HepG2 (cell line): ENCODE measurements at regions not wholly inside any gene's neighbourhood (a gene's known extent, or its start where the extent isn't known, plus 50 kb on each side); places are given as distances from the start of the nearest gene placed in this dataset.

ENCODE experiments used
- ATAC-seq: fragments of 200-7000 bp; cut with Tn5 transposase; 3 replicates; pipeline ENCODE4 v1.9.1; 2020; ENCODE audit warnings: mild to moderate bottlenecking, moderate library complexity
- BruUV-seq: library from RNA; stranded (reverse); fragments of 400-500 nt; replicated peaks from 2 replicates; lab custom pipeline; 2021; lab: Mats Ljungman, UMichigan
- CTCF ChIA-PET: fragments of 300-600 bp; formaldehyde crosslinking; extraction: SDS; loops from one replicate; lab custom pipeline; 2021; ENCODE audit warnings: low total read pairs, inconsistent platforms, low intra/inter-chr PET ratio; lab: Yijun Ruan, JAX
- POLR2A ChIA-PET: fragments of 350-600 bp; sonication (Branson Sonifier 250); formaldehyde crosslinking; loops from one replicate; lab custom pipeline; 2020; ENCODE audit warnings: antibody characterized with exemption, inconsistent platforms; lab: Yijun Ruan, JAX
- DNase-seq: peaks from one replicate; pipeline ENCODE4 v3.0.0-alpha.2; 2015; ENCODE audit warnings: low spot score
- FAIRE-seq: peaks from 3 replicates; lab custom pipeline; 2011; peaks lifted over from hg19 to GRCh38; lab: Jason Lieb, UNC
- H2AFZ ChIP-seq: one replicate; pipeline ENCODE4 v1.6.1; 2011; ENCODE audit warnings: low read length, inconsistent platforms
- H3K27ac ChIP-seq: fragments of 300-600 bp; 3 replicates; pipeline ENCODE4 v1.8.0; 2011; ENCODE audit warnings: mixed run types, mild to moderate bottlenecking, mixed read lengths, low read length, inconsistent platforms; ENCODE audit not compliant: insufficient read depth; ENCODE audit errors: extremely low read length
- H3K27me3 ChIP-seq, 2 experiments: fragments of 200-600 bp in 1 of 2; 2 replicates in 1 of 2; 3 replicates in 1 of 2; pipeline versions ENCODE4 v1.6.0 to v1.8.0; 2011; ENCODE audit warnings: low read length in 2 of 2, mild to moderate bottlenecking in 2 of 2, moderate library complexity in 2 of 2, inconsistent platforms in 1 of 2; ENCODE audit not compliant: insufficient read depth in 2 of 2, control insufficient read depth in 1 of 2
- H3K36me3 ChIP-seq, 2 experiments: fragments of 200-600 bp in 1 of 2; replicated peaks in 1 of 2; 2 replicates in 1 of 2; 3 replicates in 1 of 2; pipeline versions ENCODE4 v1.5.1 to v1.8.0; 2011; ENCODE audit warnings: low read length in 2 of 2, inconsistent platforms in 1 of 2; ENCODE audit not compliant: insufficient read depth in 2 of 2, control insufficient read depth in 1 of 2
- H3K4me1 ChIP-seq: 2 replicates; pipeline ENCODE4 v1.5.1; 2012; ENCODE audit warnings: low read length, inconsistent platforms; ENCODE audit not compliant: insufficient read depth
- H3K4me2 ChIP-seq: 2 replicates; pipeline ENCODE4 v1.6.0; 2011; ENCODE audit warnings: low read depth, low read length, inconsistent platforms
- H3K4me3 ChIP-seq, 3 experiments: fragments of 200-600 bp in 1 of 3; sonication (generic), shearing (Covaris generic) in 1 of 3; replicated peaks in 1 of 3; 2 replicates each; pipeline ENCODE4 v1.5.1; 2011 to 2016; ENCODE audit warnings: low read length in 3 of 3, inconsistent platforms in 2 of 3, low read depth in 2 of 3, mild to moderate bottlenecking in 2 of 3, control low read depth in 1 of 3, mixed read lengths in 1 of 3; ENCODE audit not compliant: insufficient read depth in 1 of 3
- H3K79me2 ChIP-seq: one replicate; pipeline ENCODE4 v1.6.1; 2011; ENCODE audit warnings: low read length, inconsistent platforms; ENCODE audit not compliant: insufficient read depth
- H3K9ac ChIP-seq: 2 replicates; pipeline ENCODE4 v1.6.0; 2011; ENCODE audit warnings: mild to moderate bottlenecking, low read depth, low read length, inconsistent platforms; ENCODE audit not compliant: insufficient read depth
- H3K9me3 ChIP-seq: 2 replicates; pipeline ENCODE4 v1.5.1; 2012; ENCODE audit warnings: mild to moderate bottlenecking, low read length
- H4K20me1 ChIP-seq: 2 replicates; pipeline ENCODE4 v1.6.0; 2011; ENCODE audit warnings: inconsistent platforms, mild to moderate bottlenecking, low read length, moderate library complexity; ENCODE audit not compliant: insufficient read depth
- ELF1 ChIP-seq: sonication (generic); formaldehyde crosslinking; IDR thresholded peaks from 2 replicates; pipeline ENCODE4 v1.4.0; 2020; ENCODE audit warnings: missing genetic modification reagents
- MTA1 ChIP-seq: sonication (generic); formaldehyde crosslinking; IDR thresholded peaks from 2 replicates; pipeline ENCODE4 v1.4.0; 2020; ENCODE audit warnings: missing genetic modification reagents, mild to moderate bottlenecking, borderline replicate concordance
- RFX3 ChIP-seq: IDR thresholded peaks from 2 replicates; pipeline ENCODE4 v1.6.1; 2016; ENCODE audit warnings: missing biosample characterization, missing genetic modification reagents
- ZNF20 ChIP-seq: sonication (generic); formaldehyde crosslinking; IDR thresholded peaks from 2 replicates; pipeline ENCODE4 v1.4.0; 2020; ENCODE audit warnings: mild to moderate bottlenecking, moderate library complexity, missing genetic modification reagents
- ZNF558 ChIP-seq: sonication (generic); formaldehyde crosslinking; IDR thresholded peaks from 2 replicates; pipeline ENCODE4 v1.9.0; 2022; ENCODE audit warnings: mild to moderate bottlenecking, missing genetic modification reagents, borderline replicate concordance
- WGBS: methylation state at CpG from one replicate; pipeline ENCODE4 v1.1.6; 2017; ENCODE audit warnings: low lambda C conversion rate; 5-methylcytosine and 5-hydroxymethylcytosine counted together
- in situ Hi-C: cut with HindIII; loops from 2 replicates; pipeline ENCODE4 v1.10.0; 2017; ENCODE audit warnings: low pct_unique_long_range_greater_than_20kb; ENCODE audit not compliant: extremely low pct_ligation_motif_present
- intact Hi-C: fragments of 100-400 bp; cut with micrococcal nuclease; formaldehyde crosslinking; loops from one replicate; pipeline ENCODE4 v1.10.0; 2022; ENCODE audit not compliant: unreplicated experiment
- TF ChIP-seq, protein P1 (sequence below): sonication (generic); formaldehyde crosslinking; IDR thresholded peaks from 2 replicates; pipeline ENCODE4 v1.5.0; 2020; ENCODE audit warnings: missing genetic modification reagents, mild to moderate bottlenecking, borderline replicate concordance
- TF ChIP-seq, protein P2 (sequence below): sonication (generic); formaldehyde crosslinking; IDR thresholded peaks from 2 replicates; pipeline ENCODE4 v1.5.0; 2020; ENCODE audit warnings: missing genetic modification reagents
- TF ChIP-seq, protein P3 (sequence below): sonication (generic); formaldehyde crosslinking; IDR thresholded peaks from 2 replicates; pipeline ENCODE4 v1.4.0; 2020; ENCODE audit warnings: missing genetic modification reagents; ENCODE audit errors: not compliant biosample characterization
- TF ChIP-seq, protein P4 (sequence below): IDR thresholded peaks from 2 replicates; pipeline ENCODE4 v1.6.1; 2012; ENCODE audit warnings: inconsistent platforms

DNA sequence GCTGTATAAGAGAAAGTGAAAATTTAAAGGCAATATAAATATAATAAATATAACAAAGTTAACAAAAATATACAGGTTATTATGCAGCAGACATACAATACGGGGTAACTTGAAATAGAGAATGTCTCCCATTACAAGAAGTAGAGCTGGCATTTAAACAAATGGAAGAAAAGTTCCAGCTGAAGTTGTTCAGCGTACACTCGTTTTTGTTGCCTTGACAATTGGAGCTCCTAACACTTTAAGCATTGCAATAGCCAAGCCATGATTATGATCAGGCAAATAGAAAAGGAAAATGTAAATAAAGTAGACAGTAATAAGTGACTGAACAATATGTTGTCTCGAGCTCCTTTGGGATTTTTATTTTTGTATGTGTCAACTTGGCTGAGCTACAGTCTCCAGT is 737.8 kb upstream of the CELF2 start:
- TF ChIP-seq, protein P1, sequence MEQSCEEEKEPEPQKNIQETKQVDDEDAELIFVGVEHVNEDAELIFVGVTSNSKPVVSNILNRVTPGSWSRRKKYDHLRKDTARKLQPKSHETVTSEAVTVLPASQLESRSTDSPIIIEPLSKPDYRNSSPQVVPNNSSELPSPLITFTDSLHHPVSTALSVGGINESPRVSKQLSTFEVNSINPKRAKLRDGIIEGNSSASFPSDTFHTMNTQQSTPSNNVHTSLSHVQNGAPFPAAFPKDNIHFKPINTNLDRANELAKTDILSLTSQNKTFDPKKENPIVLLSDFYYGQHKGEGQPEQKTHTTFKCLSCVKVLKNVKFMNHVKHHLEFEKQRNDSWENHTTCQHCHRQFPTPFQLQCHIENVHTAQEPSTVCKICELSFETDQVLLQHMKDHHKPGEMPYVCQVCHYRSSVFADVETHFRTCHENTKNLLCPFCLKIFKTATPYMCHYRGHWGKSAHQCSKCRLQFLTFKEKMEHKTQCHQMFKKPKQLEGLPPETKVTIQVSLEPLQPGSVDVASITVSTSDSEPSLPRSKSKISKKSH (CRISPR knock-in tag) = no peak
- TF ChIP-seq, protein P2, sequence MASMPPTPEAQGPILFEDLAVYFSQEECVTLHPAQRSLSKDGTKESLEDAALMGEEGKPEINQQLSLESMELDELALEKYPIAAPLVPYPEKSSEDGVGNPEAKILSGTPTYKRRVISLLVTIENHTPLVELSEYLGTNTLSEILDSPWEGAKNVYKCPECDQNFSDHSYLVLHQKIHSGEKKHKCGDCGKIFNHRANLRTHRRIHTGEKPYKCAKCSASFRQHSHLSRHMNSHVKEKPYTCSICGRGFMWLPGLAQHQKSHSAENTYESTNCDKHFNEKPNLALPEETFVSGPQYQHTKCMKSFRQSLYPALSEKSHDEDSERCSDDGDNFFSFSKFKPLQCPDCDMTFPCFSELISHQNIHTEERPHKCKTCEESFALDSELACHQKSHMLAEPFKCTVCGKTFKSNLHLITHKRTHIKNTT (CRISPR knock-in tag) = no peak
- TF ChIP-seq ZNF558 (CRISPR knock-in tag) = no peak
- no peak for TF ChIP-seq ZNF20
- TF ChIP-seq MTA1 (CRISPR knock-in tag) = no peak
- no peak for TF ChIP-seq ELF1
- TF ChIP-seq, protein P3, sequence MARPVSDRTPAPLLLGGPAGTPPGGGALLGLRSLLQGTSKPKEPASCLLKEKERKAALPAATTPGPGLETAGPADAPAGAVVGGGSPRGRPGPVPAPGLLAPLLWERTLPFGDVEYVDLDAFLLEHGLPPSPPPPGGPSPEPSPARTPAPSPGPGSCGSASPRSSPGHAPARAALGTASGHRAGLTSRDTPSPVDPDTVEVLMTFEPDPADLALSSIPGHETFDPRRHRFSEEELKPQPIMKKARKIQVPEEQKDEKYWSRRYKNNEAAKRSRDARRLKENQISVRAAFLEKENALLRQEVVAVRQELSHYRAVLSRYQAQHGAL (CRISPR knock-in tag) = no peak
- TF ChIP-seq, protein P4, sequence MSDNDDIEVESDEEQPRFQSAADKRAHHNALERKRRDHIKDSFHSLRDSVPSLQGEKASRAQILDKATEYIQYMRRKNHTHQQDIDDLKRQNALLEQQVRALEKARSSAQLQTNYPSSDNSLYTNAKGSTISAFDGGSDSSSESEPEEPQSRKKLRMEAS = no peak
- no peak for TF ChIP-seq RFX3 (CRISPR knock-in tag)
- TF ChIP-seq, all 625 proteins: peak for 0
- 4% methylated on average over 4 of the region's 4 CpGs for WGBS

More for the DNA sequence above, 737.8 kb upstream of the CELF2 start:
- Histone ChIP-seq H3K4me3 (no peak overlapping the region), H4K20me1 (no peaks in the 10 kb centered on the region), H3K9ac (no peak overlapping the region), H3K27me3 (no peaks in the 10 kb centered on the region), H3K79me2 (no peaks in the 10 kb centered on the region), H2AFZ (no peak overlapping the region), H3K4me1 (no peaks in the 10 kb centered on the region), H3K27ac (no peak overlapping the region), H3K4me2 (no peak overlapping the region), H3K36me3 (no peaks in the 10 kb centered on the region), H3K9me3 (peaks cover 84% of the 10 kb centered on the region)
- ChIA-PET POLR2A (no interaction called here), CTCF (no interaction called here)
- no TSS peak for BruUV-seq
- ATAC-seq (no peak), FAIRE-seq (no peak), DNase-seq (no peak)
- intact Hi-C loops = no loop called here
- in situ Hi-C loops = no loop called here
